Jurkat, Clone E6-1 (cell line): ENCODE measurements at regions not wholly inside any gene's neighbourhood (a gene's known extent, or its start where the extent isn't known, plus 50 kb on each side); places are given as distances from the start of the nearest gene placed in this dataset.
"Not testable (repeated sequence)": the region's sequence is repeated elsewhere in the genome, so short reads cannot be mapped to it uniquely, and the experiment has no call there.

ENCODE experiments used
- DNase-seq: peaks from one replicate; pipeline ENCODE4 v3.0.0-alpha.2; 2011; ENCODE audit warnings: low read depth, low spot score
- H3K4me3 ChIP-seq: 2 replicates; pipeline ENCODE4 v1.5.1; 2011; ENCODE audit warnings: mild to moderate bottlenecking, low read length, control low read depth, moderate library complexity

DNA sequence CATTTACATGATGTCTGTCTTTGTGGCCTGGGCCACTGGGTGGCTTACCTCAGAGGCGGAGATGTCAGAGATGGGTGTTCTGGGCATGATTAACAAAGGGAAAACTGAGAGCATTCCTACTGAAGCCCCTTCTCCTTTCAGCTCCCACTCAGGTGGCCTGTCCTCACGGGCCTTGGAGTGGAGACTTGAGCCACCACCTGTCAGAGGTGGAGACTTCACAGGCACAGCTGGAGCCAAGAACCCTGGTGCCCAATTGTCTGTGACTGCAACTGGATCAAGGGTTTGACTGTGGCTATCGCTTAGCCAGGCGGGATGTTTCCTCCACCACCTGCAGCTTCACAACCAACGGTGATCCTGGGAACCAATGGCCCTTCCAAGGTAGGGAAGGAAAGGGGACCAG lies 230.5 kb upstream of the NOTCH2NLA start:
- DNase-seq, H3K4me3 ChIP-seq: not testable (repeated sequence)

GRCh38 chr1:146448877-146449246 lies 220.0 kb upstream of the NOTCH2NLA start:
- DNase-seq, H3K4me3 ChIP-seq: not testable (repeated sequence)

DNA sequence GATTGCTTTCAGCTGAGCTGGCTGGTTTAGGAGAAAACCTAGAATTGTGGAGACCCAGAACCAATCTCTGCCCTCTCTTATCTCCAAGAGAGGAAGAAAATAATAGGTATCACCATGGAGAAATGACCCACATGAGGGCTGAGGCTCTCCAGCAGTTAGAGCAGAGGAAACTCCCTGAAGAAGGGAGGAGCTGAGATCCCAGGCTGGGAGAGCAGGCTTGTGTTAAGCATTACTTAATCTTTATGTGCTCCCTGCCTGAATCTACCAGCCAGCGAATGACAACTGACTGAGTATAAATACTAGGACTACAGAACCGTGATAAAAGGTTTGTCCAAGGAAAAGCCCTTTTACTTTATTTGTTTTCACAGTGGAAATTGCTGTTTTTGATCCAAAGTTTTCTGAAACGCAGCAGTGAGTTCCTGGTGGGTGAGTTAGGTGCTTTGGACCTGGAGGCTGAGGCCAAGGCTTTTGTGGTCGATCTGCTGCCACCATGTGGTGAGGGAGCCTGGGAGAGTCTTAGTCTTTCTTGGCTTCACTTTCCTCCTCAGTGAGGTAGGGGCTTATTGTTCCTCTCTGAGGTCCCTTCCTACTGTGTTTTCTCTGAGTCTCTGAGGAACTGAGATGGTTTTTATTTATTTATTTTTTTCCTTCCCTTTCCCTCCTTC lies 219.5 kb upstream of the NOTCH2NLA start:
- DNase-seq, H3K4me3 ChIP-seq: not testable (repeated sequence)

GRCh38 chr1:146443871-146444222 lies 215.0 kb upstream of the NOTCH2NLA start:
- H3K4me3 ChIP-seq, DNase-seq: not testable (repeated sequence)

DNA sequence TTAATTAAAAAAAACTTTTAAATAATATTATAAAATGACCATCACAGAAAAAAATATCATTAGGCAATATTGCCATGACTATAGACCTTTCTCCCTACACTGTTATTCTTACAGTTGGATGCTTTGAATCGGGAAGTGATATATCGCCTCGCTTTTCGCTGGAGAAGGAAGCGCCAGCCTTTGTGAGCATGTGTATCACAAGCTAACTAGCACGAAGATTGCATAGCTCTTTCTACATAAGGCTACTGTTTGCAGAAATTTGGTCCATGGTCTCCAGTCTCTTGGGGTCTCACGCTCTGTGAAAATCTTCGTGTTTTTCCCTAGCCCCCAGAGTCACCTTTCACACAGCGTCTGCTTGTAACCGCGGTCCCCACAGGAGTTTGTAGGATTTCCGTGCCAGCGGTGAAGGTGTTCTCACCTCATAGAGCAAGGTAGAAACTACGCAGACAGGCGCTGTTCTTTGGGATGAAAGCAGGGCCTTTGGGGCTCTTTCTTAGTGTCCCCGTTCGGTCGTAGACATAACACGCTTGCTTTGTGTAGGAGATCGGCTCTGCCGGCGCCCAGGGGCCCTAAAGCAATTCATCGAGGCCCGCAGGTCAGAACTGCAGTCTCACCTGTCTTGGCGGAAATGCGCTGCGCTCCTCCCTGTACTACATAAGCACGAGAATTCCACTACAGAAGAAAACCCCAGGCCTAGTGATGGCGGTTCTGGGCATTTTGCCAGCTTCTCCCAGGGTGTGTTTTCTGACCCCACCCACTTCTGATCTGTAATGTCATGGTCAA lies 214.5 kb upstream of the NOTCH2NLA start:
- not testable (repeated sequence) for DNase-seq, H3K4me3 ChIP-seq

DNA sequence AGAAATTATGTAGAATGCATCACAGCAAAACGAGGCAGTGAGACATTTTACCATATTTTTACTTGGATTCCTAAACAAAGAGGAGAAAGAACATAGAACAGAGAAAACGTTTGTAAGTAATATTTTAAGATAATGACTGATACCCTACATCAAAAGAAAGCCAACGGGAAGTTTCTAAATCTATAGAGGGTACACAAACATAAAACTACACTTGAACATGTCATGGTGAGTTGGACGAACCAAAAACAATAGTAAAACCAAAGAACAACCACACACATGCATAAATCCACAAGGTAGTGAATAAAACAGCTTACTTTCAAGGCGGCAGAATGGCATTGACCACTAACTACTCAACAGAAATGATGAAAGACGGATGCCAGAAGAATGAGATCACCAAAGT lies 209.7 kb upstream of the NOTCH2NLA start:
- DNase-seq, H3K4me3 ChIP-seq: not testable (repeated sequence)

DNA sequence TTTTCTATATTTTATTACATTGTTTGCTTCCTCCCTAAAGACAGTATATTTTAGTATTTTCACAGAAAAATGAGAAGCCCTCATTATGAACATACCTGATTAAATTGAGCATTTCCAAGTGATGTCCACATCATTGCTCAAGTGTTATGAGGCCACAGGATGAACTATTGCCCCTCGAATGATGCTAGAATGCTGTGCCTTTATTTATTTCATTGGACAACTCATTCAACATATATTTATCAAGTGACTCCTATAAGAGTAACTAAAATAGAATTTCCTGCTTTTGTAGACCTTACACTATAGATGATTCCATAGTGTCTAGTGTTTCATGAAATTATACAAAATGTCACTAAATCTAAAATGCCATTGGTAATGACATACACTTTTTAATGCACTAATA lies 187.8 kb upstream of the NOTCH2NLA start:
- H3K4me3 ChIP-seq, DNase-seq: not testable (repeated sequence)

GRCh38 chr1:146415017-146415416 lies 186.2 kb upstream of the NOTCH2NLA start:
- not testable (repeated sequence) for DNase-seq, H3K4me3 ChIP-seq

DNA sequence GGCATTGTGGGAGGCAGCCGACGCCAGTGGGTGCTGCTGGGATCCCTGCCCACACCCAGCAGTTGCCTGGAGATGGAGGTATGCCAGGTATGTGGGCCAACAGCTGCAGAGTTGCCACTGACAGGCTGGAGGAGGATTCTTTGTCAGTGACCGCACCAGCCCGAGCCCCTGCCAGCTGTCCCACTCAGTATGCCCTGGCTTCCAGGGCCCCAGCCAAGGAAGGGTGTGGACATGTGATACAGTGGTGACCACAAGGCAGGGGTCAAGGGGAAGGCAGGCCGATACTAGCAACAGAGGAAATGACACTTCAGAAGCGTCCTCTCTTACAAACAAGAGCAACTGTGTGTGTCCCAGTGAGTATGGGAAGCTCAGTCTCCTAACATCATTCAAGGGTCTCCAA lies 185.1 kb upstream of the NOTCH2NLA start:
- not testable (repeated sequence) for DNase-seq, H3K4me3 ChIP-seq

GRCh38 chr1:146411923-146412322 lies 183.1 kb upstream of the NOTCH2NLA start:
- DNase-seq, H3K4me3 ChIP-seq: not testable (repeated sequence)

DNA sequence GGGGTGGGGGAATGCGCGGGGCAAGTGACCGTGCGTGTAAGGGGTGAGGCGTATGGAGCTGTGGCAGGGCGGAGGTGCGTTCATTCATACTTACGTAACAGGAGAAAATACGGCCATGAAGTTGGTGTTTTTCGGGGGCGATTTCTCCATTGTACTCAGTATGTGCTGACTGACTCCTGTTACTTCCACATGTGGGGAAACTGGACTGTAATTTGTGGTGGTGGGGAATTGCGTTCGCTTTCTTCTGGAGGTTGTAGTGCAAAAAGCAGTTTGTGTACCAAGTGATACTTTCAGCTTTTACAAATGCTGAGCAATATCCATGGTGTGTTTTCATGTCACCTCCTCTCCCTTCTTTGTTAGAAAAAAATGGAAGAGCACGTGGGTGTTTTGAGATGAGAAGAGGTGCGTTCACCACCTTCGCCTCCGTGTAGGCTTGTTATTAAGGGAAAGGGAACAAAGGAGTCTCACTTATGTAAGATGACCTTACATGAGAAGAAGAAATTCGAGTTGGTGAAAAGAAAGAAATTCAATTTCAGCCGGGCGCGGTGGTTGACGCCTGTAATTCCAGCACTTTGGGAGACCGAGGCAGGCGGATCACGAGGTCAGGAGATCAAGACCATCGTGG lies 181.1 kb upstream of the NOTCH2NLA start:
- peak; percentile 85 for DNase-seq
- H3K4me3 ChIP-seq, result peak overlapping the region; percentile 35

GRCh38 chr1:146409116-146409801 lies 180.4 kb upstream of the NOTCH2NLA start:
- peak; percentile 40 for DNase-seq
- H3K4me3 ChIP-seq, result not testable (repeated sequence)

- not testable (repeated sequence) for H3K4me3 ChIP-seq, DNase-seq
These were observed 172.5 kb upstream of the NOTCH2NLA start for GRCh38 chr1:146401281-146401825.

GRCh38 chr1:146400173-146401121 lies 171.6 kb upstream of the NOTCH2NLA start:
- DNase-seq, H3K4me3 ChIP-seq: not testable (repeated sequence)

DNA sequence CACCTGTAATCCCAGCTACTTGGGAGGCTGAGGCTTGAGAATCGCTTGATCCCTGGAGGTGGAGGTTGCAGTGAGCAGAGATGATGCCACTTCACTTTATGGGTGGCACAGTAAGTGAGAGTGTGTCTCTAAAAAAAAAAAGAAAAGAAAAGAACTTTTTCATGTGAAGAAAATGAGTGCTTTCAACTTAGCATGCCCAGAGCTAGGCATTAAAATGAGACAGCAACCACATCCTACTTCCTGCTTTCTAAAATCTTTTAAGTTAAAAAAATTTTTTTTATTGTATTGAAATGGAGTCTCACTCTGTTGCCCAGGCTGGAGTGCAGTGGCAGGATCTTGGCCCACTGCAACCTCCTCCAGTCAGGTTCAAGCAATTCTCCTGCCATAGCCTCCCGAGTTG lies 170.4 kb upstream of the NOTCH2NLA start:
- not testable (repeated sequence) for H3K4me3 ChIP-seq, DNase-seq

- H3K4me3 ChIP-seq, result not testable (repeated sequence)
These were observed 168.0 kb upstream of the NOTCH2NLA start for GRCh38 chr1:146396801-146397200.

DNA sequence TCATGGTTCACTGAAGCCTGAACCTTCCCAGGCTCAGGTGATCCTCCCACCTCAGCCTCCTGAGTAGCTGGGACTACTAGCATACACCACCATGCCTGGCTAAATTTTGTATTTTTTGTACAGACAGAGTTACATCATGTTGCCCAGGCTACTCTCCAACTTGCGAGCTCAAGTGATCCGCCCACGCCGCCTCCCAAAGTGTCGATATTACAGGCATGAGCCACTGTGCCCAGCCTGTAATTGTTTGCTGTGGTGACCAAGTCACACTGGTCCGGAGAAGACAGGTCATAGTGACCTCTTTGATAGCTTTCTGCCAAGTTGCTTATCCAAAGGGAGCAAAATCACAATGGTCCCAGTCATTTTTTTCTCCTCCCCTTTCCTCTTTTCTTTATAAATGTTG lies 167.4 kb upstream of the NOTCH2NLA start:
- H3K4me3 ChIP-seq, DNase-seq: not testable (repeated sequence)

More at GRCh38 chr1:146396801-146397200, 168.0 kb upstream of the NOTCH2NLA start:
- not testable (repeated sequence) for DNase-seq

GRCh38 chr1:146393796-146394195 lies 165.0 kb upstream of the NOTCH2NLA start:
- not testable (repeated sequence) for H3K4me3 ChIP-seq

More at GRCh38 chr1:146393796-146394195, 165.0 kb upstream of the NOTCH2NLA start:
- DNase-seq, result not testable (repeated sequence)
